Endothelial cell of hepatic sinusoid (primary cell): ENCODE measurements at regions not wholly inside any gene's neighbourhood (a gene's known extent, or its start where the extent isn't known, plus 50 kb on each side); places are given as distances from the start of the nearest gene placed in this dataset.

Source experiments
- in situ Hi-C: cut with HindIII; loops from 2 replicates; pipeline ENCODE4 v1.10.0; 2017; ENCODE audit warnings: low sequenced_read_pairs

DNA sequence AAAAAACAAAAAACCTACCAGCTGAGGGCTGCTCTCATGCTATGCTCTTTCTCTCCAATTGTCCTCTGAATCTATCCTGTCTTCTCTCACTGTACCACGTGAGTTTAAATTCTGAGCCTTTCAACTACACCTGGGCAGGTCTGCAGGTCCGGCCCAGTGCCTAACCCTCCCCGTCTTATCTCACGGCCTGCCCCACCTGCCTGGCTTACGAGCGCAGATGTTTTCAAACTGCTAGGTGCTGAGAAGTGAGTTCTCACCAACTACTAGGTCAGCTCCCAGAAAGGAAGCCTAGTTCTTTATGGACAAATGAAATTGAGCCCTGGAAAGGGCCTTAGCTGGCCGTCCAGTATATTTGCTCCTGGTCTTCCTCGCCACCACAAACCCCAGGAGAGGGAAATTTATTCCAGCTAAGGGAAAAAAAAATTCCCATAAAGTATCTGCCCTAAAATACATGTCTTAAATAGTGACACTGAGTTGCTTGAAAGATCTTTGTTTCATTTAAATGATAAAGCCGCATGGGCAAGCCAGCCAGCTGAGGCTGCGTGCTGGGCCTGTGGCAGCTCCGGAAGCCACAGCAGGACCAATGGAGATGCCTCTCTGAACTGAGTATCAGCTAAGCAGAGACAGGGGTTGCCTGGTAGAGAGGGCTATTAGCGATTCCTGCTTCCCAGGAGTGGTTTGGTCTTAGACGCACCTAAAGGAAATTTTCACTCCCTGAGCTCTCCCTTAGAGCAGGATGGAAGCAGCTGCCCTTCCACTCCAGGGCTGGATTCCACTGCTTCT is 92.5 kb upstream of the NCK2 start:
- in situ Hi-C loops = no loop called here

DNA sequence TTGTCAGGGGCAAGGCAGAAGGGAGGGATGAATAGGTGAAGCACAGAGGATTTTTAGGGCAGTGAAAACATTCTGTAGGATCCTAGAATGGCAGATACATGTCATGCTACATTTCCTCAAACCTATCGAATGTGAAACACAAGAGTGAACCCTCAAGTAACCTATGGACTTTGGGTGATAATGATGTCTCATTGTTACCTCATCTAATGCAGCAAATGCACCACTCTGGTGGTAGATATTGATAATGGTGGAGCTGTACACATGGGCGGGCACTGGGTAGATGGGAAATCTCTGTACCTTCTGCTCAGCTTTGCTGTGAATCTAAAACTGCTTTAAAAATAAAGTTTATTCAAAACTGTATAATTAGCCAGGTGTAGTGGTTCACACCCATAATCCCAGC is 95.2 kb upstream of the NCK2 start:
- in situ Hi-C loops = no loop called here

DNA sequence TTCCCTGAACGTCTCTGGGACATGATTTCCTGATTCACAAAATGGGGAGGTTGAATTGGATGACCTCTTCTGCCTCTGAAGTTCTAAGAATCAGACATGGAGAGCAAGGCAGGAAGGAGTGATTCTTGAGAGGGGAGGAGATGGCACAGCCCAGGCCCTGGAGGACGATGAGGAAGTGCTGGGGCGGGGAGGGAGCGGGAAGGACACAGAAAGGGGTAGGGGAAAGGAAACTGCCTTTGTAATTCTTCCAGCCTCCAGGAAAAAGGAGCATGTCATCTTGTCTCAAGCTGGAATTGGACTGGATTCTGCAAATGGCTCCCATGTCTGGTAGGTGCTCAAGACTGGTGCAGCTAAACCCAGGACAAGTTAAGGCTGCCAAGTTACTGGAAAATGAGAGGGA is 97.0 kb upstream of the NCK2 start:
- in situ Hi-C loops = no loop called here

DNA sequence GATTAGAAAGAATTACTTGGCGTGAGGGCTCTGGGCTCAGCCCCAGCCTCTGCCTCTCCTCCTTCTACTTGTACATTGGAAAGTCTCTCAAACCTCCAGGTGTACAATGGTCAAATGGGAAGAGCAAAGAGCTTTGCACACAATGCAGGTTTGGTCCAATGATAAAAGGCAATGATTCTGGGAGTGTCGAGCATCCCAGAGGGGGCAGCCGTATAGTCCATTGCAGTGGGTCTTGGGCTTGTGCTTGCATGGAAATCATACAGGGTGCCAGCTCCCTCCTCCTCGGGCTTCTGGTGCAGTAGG is 98.0 kb upstream of the NCK2 start:
- in situ Hi-C loops = no loop called here

DNA sequence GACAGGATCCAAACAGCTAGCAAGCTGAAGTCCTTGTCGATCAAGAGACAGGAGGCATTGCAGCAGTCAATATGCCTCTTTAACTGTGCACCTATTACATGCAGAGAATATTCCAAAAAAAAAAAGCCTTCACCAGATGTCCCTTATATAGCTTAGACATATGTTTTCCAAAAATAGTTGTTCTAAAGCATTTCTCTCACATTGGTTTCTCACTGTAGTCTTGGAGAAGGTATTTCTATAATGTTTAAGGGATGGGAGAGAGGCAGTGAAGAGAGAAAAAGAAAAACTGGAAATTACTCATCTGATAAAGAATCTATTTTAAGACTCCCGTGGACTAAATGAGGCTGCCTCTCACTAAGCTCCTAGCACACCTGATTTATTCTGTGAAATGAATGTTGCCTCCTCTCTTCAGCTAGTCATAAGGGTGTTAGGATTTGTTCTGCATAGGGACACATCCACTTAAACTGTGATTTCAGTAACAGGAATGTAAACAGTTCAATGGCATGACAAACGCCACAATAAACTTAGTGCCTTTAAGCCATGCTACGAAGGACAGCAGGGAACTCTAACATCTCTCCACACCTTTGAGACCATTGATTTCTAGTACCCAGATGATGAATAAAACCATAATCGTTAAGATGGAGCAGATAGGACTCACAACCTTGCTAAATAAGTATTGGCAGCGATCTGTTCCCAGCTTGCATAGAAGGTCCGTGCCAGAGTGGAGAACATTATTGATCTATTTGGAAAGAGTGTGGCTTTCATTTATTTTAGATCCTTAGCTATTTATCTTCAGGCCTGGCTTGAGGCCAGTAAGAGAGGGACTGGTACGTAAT is 98.6 kb upstream of the NCK2 start:
- in situ Hi-C loops = no loop called here

DNA sequence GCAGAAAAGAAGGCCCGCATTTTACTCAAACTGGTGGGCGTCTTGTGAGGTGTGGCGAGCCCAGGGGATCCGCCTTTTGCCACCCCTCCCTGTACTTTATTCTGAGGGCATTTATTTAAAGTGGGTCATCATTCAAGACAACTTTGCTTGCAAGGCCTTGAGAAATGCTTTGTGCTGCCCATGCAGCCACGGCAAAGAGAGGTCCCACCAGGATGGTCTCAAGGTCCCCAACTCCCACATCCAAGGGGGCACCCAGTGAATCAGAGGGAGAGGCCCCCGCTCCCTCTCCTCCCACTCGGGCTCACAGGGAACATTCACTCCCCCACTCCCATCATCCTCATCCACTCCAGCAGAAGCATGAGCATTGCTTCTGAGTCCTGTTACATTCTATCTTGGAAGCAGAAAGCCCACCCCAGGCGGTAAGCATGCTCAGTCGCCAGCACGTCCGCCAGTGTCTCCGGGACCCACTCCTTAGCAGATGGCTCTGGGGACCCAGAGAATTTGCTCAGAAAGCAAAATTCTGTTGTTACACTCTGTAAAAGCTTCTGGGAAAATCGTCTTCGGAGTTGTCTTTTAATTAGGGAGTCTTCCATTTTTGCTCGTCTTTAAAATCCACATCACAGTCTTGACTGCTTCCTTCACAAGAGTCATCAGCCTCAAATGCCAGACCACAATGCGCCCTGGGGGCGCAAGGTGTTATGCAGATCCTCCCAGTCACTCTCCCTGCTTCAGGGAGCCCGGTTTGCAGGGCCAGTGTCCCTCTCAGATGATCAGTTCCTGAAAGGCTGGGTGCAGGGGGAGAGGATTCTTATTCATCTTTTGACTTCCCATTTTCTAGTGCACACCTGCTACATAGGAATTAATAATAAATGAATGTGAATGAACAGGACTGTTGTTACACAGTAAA is 99.4 kb upstream of the NCK2 start:
- in situ Hi-C loops = no loop called here

DNA sequence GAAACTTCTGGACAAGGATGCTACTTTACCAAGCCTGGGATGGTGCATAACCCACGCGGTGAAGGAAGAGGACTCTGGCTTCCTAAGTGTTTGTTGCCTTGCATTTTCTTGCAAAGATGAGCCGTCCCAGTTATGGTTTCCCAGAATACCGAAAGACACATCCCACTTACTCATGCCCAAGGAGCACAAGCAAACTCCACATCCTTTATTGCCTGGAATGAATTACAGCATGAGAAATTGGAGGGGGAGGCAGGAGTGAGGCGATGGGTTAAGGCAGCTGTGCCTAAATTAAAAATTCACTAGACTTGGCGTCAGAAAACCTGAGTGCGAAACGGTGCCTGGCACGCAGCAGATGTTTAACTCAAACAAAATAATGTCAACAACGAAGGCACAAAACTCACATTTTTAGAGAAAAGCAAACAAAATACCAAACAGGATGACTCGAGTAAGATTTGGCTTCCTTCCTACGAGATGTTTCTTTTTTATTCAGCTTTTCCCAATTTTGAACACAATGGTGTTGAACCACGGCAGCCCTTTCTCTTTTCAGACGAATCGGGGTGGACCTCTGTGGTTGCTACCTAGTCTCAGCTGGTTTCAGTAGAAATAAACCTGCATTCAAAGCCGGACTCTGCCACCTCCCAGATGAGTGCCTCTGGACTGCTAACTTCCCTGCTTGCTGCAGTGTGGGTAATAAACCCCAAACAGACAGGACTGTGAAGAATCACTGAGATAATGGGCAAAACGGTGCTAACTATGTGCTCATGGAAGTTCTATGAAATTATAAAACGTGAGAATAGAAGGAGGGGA is 100.3 kb upstream of the NCK2 start:
- in situ Hi-C loops = no loop called here

DNA sequence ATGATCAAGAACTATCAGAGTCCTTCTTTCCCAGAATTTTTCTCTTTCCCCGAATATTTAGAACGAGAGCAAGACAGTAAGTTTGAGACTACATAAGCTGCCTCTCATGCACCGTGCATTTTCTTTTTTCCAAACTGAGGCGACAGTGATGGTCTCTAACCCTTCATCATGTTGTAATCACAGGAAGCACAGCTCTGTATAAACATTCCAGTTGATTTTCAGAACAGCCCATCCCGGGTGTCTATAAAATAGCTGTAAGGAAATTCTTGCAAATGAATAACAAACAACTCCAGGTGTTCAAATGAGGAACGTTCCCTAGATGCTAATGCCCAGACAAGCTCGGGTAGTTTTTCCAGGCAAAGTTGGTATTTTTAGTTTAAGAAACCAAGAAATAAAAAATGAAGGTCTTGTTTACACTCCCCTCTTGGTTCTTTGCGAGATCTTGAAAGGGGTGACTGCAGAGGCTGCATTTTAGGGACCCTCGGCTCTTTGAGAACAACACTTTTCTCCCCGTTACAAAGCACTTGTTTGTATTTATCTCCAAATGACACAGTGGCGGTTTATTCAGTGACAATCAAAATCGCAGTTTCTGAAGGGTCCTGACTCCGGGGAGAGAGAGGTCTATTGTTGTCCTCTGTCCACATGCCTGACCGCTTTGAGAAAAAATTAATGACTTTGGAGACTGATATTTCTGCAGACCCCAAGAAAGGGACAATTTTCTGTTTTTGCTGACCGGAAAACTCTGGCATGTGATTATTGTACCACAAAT is 101.1 kb upstream of the NCK2 start:
- in situ Hi-C loops = no loop called here

DNA sequence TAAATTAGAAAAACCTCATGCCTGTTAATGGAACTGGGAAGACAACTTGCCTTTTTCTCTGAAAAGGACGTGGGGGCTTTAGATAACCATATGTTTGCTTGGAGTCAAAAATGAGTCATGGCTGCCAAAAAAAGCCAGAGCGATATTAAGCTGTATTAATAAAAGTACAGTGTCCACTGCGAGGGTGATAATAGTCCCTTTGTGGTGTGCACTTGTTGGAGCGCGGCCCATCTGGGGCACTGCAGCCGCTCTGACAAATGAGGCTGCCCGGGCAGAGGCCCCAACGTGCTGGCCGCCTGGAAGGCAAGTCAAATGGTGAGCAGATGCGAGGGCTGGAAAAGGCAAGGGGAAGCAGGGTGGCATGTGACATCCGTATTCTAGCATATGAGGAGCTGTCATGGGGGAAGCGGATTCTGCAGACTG is 103.3 kb upstream of the NCK2 start:
- in situ Hi-C loops = no loop called here

DNA sequence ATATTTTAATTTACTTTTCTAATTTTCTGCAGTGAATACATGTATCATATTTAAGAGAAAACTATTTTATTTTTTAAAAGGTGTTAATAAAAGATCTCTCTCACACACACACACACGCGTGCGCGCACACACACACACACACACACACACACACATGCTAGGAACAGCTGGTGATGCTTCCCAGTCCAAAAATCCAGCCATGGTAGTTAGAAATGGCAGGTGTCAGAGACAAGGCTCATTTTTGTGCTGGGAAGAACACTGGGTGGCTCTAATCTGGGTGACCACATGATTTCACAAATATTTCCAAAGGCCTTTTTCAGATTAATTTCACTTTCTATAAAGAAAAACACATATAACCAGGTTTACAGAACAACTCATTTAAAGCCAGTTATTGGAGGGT is 104.5 kb upstream of the NCK2 start:
- in situ Hi-C loops = no loop called here

DNA sequence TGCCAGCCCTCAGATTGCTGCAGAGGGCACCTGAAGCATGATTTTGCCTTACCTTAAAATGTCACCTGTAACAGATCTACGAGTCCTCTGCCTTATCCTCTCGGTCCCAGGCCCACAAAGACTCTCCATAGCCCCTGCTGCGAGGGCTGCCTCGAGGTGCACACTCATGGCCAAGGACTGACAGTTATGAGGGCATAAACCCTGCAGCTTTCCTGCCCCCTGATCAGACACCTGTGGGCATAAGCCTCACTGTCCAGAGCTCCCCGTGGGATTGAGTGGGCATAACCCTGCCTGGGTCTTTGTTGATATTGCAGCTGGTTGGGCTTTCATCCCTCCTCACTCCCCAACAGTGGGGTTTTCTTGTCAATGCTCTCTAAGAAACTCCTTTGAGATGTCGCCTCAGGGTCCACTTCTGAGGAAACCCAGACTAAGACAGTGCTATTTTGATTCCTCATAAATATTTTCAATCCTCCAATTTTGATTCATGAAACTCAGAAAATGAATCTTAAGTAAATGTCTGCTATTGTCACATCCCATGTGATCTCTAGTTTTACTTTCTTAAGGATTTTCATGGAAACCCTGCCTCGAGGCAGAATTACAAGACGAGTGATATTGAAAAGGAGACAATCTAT is 108.5 kb upstream of the NCK2 start:
- in situ Hi-C loops = no loop called here

DNA sequence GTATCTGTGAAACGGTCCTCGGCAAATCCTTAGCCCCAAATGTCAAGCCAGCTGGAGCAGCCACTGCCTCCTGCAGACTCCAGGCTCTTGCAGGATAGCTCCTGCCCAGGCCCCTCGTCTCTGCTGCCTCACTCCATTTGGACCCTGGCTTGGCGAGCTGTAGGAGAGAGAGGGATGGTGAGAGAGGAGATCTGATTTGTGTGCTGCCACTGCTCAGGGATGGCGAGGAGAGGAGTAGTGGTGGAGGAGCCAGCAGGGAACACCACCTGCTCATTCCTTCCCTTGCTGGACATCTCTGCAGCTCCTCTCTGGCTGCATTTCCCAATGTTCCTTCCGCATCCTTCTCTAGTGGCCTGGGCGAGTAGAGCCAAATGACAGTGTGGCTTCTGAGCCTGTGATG is 109.1 kb upstream of the NCK2 start:
- in situ Hi-C loops = no loop called here

DNA sequence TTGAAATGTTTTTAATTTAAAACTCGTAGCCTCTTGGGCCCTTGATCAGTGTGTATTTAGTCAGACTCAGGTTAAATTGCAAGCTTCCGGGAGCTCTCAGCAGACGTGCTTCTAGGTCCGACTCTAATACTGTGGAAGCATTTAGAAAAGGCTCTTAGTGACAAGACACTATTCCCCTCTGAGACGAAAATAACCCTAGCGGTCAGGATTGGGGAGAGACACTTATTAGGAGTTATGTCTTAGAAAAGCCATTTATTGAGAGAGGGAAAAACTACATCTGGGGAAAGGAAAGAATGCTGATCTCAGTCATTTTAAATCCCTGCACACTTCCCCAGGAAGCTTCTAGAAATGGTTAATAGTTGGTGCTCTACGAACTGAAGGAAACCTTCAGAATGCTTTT is 110.5 kb upstream of the NCK2 start:
- in situ Hi-C loops = loop anchor here (5.0 kb wide), 1 partner anchor 63 kb away; no protein-coding TSS in a partner anchor

DNA sequence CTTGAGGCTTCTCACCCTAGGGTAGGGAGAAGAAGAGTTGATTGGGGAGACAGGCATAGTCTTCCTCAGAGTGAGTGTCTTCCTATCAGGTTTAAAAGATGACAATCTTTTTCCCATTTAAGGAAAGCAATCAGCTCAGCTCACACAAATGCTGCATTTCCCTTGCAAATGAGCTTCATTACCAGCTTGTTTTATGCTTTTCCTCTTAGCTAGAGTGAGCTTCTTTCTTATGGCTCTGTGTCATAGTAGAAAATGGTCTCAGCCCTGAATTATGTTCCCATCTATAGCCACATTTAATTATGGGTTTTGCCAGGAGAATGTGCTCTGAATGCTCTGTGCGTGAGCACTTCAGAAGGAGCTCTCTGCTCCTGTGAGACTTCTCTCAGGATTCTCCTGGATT is 112.8 kb upstream of the NCK2 start:
- in situ Hi-C loops = loop anchor here (5.0 kb wide), 1 partner anchor 65 kb away; no protein-coding TSS in a partner anchor

DNA sequence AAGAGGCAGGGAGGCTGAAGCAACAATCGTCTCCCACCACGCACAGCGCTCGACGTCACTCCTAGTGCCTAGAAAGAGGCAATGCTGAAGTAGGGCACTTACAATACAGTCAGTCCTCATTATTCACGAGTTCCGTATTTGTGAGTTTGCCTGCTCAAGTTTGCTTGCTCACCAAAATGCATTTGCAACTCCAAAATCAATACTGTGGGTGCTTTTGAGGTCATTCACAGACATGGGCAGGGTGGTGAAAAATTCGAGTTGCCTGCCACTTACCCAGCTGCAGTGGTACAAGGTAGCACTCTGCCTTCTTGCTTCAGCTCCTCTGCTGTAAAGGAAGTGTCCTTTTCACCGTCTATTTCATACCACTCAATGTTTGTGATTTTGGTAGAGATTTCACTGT is 113.7 kb upstream of the NCK2 start:
- in situ Hi-C loops = loop anchor here (5.0 kb wide), 1 partner anchor 66 kb away; no protein-coding TSS in a partner anchor

DNA sequence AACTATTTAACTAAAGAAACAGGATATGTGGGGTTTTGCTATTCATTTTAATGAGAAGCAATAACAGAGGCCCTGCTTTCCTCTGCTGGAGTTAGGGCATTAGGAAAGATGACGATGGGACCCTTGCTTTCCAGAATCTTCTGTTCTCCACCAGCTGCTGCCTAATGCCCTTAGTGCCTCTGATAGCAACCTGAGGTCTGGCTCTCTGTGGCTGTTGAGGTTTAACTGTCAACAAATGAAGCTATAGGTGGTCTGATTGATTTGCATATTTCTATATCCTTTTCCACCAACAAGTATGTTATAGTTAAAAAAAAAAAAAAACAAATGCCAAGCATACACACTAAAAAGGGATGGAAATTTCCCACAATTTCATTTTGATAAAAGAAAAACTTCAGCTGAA is 115.1 kb upstream of the NCK2 start:
- in situ Hi-C loops = loop anchor here (5.0 kb wide), 1 partner anchor 68 kb away; no protein-coding TSS in a partner anchor

DNA sequence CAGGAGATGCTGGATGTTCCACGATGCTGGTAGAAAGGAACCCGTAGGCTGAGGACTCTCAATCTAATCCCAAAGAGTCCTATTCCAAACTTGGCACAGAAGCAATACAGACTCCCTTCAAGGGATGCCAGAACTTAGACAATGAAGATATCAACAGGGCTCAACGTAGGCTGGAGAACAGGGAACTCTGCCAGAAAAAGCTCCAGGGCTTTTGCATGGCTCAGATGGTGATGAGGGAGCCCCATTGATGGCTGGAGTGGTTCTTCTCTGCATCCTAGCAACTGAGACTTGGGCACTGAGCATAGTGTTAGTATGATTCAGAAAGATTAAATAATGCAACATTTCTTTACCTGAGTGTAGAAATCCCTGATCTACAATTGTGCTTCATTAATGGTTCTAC is 117.2 kb upstream of the NCK2 start:
- in situ Hi-C loops = no loop called here

DNA sequence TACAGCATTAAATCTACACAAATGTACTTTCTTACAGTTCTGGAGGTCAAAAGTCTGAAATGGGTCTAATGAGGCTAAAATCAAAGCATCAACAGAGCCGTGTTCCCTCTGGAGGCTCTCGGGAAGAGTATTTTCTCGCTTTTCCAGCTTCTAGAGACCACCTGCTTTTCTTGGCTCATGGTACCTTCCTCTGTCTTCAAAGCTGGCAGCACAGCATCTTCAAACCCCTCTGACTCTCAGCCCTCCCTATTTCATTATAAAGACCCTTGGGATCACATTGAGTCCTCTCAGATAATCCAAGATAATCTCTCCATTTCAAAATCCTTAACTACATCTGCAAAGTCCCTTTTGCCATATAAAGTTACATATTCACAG is 117.8 kb upstream of the NCK2 start:
- in situ Hi-C loops = no loop called here
